Activated T-cell treated with anti-CD3 and anti-CD28 coated beads, Interleukin-2, amount 50 U/mL, for 48 hours (primary cell): ENCODE measurements at regions not wholly inside any gene's neighbourhood (a gene's known extent, or its start where the extent isn't known, plus 50 kb on each side); places are given as distances from the start of the nearest gene placed in this dataset.
"Not testable (repeated sequence)": the region's sequence is repeated elsewhere in the genome, so short reads cannot be mapped to it uniquely, and the experiment has no call there.

Experiments
- DNase-seq, 2 experiments: peaks; one replicate each; pipeline ENCODE4 v3.0.0-alpha.2; 2020

- DNase-seq = peak; percentile 9 to 12
Observed at GRCh38 chr15:99486371-99487336, 79.1 kb upstream of the MEF2A start.

GRCh38 chr15:99487337-99487730 is 78.5 kb upstream of the MEF2A start:
- peak in 1 of 2 experiments; percentile 7 for DNase-seq

GRCh38 chr15:99492275-99492674 is 73.5 kb upstream of the MEF2A start:
- peak in 1 of 2 experiments; percentile 7 for DNase-seq

GRCh38 chr15:99492716-99493115 is 73.1 kb upstream of the MEF2A start:
- no peak for DNase-seq

GRCh38 chr15:99493461-99493860 is 72.3 kb upstream of the MEF2A start:
- DNase-seq = no peak

- not testable (repeated sequence) for DNase-seq
Observed at GRCh38 chr15:99494536-99495233, 71.1 kb upstream of the MEF2A start.

- DNase-seq = no peak
Observed at GRCh38 chr15:99495430-99496301, 70.1 kb upstream of the MEF2A start.

GRCh38 chr15:99496302-99496629 is 69.5 kb upstream of the MEF2A start:
- no peak for DNase-seq

- peak; percentile 64 to 70 for DNase-seq
Observed at GRCh38 chr15:99502182-99502581, 63.6 kb upstream of the MEF2A start.

- no peak for DNase-seq
Observed at GRCh38 chr15:99502661-99503060, 63.1 kb upstream of the MEF2A start.

GRCh38 chr15:99503411-99503810 is 62.4 kb upstream of the MEF2A start:
- DNase-seq = no peak

GRCh38 chr15:99504071-99504822 is 61.5 kb upstream of the MEF2A start:
- DNase-seq = peak; percentile 38 to 49

- DNase-seq = peak in 1 of 2 experiments; percentile 51
Observed at GRCh38 chr15:99504823-99505551, 60.8 kb upstream of the MEF2A start.

GRCh38 chr15:99506399-99506798 is 59.4 kb upstream of the MEF2A start:
- DNase-seq = no peak

GRCh38 chr15:99507016-99507503 is 58.7 kb upstream of the MEF2A start:
- DNase-seq = no peak

- DNase-seq = no peak
Observed at GRCh38 chr15:99507504-99508310, 58.1 kb upstream of the MEF2A start.

GRCh38 chr15:99508311-99508645 is 57.5 kb upstream of the MEF2A start:
- DNase-seq = no peak

GRCh38 chr15:99508852-99509251 is 56.9 kb upstream of the MEF2A start:
- no peak for DNase-seq

GRCh38 chr15:99509686-99510461 is 55.9 kb upstream of the MEF2A start:
- no peak for DNase-seq

- DNase-seq = no peak
Observed at GRCh38 chr15:99511531-99511865, 54.3 kb upstream of the MEF2A start.
